DMS153 treated with DMSO at 0.1 percent for 48 hours (cell line): ENCODE measurements at regions not wholly inside any gene's neighbourhood (a gene's known extent, or its start where the extent isn't known, plus 50 kb on each side); places are given as distances from the start of the nearest gene placed in this dataset.

ENCODE experiments used
- DNase-seq: peaks from one replicate; lab custom pipeline; 2025; ENCODE audit not compliant: unreplicated experiment; lab: John Stamatoyannopoulos, UW

DNA sequence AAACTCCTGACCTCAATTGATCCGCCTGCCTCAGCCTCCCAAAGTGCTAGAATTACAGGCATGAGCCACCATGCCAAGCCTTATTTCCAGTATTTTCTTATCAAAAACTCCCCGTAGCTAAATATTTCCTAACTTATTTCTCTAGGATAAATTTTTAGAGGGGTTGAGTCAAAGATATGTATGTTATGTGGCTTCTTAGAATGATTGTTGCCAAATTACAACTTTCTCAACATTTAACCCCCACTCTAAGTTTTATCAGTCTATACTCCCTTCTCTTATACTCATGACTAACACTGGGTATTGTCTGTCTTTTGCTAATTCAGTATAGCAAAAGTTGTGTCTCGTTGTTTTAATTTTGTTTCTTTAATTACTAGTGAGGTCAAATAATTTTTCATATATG lies 187.7 kb upstream of the LNX1 start:
- no peak for DNase-seq

DNA sequence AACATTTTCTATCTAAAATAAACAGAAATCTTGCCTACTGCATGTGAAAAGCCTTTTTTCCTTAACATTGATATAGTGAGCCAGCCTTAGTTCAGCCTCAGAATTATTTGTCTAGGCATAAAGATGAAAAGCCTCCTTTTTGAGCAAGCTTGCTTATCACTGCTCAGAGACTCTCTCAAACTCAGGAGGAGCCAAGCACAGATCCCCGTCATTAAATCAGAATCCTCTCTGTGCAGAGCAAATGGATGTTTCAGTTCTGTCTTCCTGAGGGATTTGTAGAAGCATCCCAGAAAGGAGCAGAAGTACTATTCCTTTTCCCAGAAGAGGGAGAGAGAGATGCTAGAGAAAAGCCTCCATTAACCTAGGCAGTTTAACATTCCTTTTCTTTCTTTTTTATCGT lies 186.9 kb upstream of the LNX1 start:
- no peak for DNase-seq

DNA sequence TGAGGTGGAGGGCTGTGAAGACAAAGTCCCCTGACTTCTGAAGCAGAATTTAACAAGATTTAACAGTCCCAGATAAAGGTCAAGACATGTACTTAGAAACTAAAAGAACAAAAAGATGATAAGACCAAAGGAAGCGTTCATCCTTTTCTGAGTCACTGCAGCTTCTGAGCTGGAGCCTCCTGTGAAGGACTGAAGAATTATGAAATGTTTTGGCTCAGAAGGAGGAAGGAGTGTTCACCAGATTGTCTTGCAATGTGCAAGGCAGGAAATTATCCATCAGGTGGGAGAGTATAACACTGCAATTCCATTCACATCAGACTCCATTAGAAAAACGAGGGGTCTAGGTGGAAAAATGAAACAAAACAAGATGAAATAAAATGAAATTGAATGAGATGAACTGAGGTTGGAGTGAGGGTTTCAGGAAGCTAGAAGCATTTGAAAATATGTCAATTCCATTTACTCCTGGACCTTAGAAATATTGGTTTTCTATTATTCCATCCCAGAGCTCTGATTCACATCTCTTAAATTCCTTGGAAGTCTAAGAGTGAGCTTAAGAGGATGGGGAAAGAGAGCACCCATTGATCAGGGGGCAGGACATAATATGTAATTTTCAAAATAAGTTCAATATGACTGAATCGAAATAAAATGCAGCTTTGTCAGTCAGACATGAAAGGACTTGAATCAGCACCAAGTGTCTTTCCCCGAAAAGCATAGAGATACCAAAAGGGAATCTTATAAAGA lies 186.1 kb upstream of the LNX1 start:
- no peak for DNase-seq

DNA sequence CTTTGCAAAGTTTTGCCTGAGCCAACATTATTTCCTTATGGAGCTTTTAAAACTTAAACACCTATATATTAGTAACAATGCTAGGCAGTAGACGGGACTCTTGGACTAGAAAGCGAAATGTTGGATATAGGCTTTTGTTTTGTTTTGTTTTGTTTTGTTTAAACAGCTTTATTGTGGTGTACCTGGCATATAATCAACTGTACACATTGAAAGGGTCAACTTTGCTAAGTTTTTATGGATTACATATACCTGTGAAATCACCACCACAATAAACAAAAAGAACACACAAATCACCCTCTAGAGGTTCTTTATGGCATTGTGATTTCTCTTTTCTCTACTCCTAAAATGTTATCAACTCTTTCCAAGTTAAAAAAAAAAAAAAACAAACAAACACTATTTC lies 184.9 kb upstream of the LNX1 start:
- DNase-seq = no peak

DNA sequence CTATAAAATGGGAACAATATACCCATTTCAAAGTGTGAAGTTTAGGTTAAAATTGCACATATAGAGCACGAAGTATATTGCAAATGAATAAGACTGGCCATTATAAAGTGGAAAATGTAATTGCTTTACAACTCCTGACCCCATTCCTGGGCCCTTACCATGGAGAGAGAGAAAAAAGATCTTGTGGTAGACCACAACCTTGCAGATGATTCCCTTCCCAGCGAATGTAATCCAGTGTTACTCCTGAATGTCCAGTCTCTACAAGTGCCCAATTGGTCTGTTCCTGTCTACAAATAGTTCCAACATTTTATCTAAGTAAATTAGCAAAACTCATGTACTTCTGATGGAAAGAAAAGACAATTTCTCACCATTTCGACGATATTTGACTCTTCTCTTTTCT lies 184.1 kb upstream of the LNX1 start:
- DNase-seq = no peak

DNA sequence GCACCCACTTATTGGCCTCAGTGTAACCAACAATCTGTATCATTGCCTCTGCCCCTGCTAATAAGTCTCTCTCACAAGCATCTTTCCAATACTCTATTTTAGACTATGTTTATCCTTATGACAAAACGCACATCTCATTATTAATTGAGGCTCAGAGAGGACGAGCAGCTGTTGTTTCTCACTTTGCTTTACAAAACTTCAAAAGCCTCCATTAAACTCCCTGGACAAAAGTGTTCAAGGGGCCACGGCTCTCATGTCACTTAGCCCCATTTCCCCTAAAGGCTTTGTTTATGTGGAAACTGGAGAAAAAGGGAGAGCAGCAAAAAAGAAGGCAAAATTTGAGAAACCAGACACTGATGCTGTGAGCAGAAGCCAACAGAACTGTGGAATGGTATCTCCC lies 180.0 kb upstream of the LNX1 start:
- DNase-seq = no peak

DNA sequence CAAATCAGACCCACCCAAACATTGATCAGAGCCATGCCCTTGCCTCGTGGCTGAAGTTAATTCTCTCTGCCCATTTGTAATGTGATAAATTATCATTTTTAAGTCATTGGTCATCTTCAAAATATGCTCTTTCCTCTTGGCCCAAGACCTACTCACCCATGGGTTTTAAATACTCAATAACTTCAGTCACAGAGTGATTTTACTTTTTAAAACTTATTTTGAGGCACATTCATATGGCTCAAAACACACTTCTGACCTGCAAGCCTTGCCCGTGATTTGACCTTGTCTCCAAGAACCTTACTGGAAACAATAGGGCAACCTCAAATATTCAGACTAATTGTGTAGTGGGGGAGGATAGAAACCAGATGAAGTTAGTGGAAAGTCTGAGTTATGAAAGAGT lies 176.2 kb upstream of the LNX1 start:
- DNase-seq = no peak

DNA sequence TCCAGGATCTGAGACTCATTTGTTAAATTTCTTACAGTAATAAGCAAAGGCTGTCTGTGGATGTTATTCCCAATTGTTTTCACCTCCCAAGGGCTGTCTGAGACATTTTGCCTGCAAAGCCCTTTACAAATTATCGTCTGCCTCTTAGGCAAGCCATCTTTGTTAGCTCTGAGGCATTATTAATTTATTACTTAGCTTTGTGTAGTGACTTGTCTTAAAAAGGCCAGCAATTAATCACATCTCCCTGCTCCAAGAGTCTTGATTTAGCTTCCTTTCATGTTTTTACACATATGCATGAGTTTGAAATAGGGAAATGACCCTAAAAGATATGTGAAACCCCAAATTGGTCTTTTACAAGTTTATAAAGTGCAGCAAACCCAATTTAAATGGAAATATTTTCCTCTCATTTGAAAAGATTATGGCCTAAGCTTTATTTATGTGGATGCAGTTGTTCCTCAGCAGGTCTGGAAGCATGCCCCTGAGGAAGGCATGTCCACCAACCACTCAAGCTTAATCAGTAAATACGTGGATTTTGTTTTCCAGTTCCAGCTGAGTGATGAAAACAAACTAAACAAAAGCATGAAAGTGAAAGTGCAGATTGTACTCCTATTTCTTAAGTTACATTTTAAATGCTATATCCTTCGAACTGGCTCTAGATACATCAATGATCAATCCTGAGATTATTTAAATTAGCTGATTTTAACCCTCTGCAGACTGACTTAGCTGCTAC lies 173.6 kb upstream of the LNX1 start:
- no peak for DNase-seq

DNA sequence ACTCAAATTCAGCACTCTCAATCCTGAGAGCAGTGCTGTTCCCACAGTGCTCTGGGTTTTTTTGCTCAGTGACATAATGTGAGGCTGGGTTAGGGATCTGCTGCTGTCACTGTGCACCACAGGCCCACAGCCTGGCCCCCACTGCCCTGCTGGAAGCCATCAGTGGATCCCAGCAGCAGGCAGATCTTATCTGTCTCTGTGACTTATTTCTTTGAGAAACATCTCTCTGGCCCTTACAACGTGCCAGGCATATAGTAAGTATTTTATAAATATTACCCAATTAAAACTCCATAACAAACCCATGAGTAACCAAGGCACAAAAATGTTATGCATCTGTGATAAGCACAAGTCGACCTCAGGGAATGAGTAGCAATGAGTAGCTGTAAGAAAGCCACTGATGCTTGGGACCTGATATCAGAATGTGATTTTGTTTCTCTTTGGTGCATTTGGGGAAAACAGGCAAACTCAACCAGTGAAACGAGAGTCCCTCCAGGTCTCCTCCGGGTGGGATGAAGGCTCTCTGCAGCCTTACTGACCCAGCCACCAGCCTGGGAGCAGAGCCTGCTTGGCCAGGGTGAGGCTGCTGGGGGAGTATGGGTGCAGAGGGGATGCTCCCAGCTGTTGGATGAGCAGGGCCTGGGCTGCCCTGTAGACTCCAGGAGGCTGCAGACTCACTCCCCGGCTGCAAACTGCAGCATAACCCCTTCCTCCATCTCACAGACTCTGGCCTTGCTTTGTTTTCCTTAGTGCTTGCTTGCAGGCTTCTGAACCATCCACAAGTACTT lies 172.7 kb upstream of the LNX1 start:
- DNase-seq = no peak

DNA sequence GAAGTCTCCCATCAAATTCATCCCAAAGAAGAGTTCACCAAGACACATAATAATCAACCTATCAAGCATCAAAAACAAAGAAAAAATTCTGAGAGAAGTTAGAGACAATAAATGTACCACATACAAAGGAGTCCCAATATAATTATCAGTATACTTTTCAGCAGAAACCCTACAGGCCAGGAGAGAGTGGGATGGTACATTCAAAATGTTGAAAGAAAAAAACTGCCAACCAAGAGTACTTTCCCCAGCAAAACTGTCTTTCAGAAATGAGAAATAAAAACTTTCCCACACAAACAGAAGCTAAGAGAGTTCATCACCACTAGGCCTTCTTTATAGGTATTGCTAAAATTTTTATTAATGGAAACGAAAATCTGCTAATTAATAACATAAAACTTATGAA lies 164.4 kb upstream of the LNX1 start:
- DNase-seq = no peak

DNA sequence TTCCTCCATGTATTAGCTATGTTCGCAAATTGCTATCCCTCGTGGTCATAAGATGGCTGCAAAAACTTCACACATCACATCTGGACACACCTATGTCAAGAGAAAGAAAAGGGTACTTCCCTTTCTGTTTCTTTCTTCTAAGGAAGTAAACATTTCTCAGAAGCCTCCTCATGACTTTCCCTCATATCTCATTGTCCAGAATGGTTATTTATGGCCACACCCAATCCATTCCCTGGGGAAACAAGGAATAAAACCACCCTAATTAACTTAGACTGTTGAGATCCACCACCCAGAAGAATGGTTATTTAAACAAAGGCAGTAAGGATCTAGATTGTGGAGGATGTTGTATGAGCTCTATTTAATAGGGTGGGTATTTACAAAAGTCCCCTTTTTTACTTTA lies 160.8 kb upstream of the LNX1 start:
- no peak for DNase-seq

DNA sequence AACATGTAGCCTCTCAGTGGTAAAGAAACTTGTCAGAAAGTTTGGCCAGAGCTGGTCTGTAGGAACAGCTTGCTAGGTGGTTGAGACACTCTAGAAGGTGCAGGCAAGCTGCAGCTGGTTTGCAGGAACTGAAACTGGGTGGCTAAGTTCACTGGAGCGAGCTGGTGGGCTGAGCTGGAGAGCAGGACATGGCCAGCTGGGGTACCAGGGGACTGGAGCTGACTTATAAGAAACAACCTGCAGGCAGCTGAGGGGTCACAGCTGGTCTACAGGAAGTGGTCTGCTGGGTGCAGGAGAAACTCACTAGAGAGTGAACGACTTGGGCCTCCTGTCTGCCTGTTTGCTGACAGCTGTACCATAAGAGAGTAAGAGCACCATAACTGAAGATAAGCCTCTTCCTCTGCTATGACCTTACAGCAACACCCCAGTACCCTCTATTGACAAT lies 157.1 kb upstream of the LNX1 start:
- no peak for DNase-seq

DNA sequence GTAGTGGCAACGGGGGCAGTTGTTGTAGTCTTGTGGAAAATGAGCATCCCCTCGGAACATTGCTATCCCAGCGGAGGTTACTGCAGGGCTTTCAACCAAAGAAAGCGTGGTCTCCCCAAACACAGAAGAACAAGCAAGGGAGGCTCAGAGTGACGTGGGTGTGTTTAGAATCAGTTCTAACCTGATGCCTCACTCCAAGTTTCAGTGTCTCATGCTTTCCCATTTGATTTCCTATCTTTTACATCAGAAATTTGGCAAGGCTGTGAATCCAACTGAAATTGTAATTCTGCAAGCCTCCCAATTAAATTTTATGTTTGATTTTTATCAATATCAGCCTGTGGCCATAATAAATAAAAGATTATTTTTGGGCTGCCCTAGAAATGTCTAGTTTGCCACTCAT lies 156.1 kb upstream of the LNX1 start:
- DNase-seq = no peak

DNA sequence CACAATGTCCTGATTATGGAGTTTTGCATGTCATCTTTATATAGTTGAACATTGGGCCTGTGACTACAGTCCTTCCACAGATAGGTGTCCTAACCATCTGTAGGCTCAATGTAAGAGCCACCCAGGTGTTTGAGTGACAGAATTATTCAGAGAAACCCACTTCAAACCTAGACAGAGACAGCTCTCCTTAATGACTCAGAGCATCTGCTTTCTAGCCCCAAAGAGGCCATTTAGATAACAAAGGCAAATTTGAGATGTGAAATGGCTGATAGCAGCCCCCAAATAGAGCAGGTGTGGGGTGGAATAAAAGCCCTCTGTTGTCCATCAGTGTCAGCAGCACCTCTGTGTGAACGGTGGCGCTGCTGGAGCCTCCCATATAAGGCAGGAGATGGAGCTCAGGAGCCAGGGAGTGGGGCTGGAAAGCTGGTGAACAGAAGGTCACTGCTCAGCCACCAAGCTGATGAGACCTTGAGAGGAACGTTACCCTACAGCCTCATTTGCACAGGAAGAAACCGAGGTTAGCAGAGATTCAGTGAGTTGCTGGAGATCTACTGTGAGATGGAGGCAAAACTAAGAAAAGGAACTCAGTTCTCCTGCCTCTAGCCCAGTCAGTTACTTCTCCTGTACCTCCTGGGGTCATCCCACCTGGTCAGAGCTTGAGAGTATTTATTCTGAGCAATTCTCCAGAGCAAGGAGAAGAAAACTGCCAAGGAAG lies 153.3 kb upstream of the LNX1 start:
- no peak for DNase-seq

DNA sequence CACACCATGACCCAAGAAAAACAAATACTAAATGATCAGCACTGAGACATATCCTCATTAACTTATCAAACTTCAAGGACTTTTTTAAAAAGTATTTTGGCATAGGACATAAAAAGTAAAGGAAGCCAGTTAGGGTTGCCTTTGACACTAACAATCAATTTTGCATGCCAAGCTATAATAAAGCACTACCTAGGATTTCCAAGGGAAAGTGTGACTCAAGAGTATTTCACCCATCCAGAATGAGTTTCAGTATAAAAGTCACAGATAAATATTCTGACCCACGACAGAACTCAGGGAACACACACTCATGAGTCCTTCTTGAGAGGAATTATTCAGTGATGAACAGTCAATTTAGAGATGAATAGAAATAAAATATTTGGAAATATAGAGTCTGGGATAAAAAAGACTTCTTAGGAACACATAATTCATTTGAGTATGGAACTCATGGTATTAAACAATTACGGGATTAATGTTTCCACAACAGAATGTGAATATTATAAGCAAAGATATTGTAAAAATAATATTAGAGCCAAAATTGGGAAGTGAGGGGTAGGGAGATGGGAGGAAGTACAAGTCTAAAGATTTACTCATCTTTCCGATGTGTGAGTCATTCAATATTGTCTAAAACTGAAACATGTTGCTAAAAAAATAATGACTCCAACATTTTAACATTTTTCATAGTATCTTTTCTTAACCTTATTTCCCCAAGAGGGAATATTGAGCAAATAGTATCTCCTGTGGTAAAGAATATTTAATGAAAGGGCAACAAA lies 143.5 kb upstream of the LNX1 start:
- no peak for DNase-seq

DNA sequence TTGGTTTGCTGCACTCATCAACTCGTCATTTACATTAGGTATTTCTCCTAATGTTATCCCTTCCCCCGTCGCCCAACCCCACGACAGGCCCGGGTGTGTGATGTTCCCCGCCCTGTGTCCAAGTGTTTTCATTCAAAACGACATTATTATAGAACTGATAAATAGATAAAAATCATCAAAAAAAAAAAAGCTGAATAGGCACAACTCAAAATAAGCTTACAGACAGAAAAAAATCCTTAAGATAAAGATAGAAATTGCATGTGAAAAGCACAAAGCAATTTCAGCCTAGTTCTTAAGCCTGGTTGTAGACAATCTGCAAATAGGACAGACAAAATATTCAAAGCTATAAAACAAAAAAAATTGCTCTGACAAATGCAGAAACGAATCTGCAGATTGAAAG lies 142.9 kb upstream of the LNX1 start:
- no peak for DNase-seq

DNA sequence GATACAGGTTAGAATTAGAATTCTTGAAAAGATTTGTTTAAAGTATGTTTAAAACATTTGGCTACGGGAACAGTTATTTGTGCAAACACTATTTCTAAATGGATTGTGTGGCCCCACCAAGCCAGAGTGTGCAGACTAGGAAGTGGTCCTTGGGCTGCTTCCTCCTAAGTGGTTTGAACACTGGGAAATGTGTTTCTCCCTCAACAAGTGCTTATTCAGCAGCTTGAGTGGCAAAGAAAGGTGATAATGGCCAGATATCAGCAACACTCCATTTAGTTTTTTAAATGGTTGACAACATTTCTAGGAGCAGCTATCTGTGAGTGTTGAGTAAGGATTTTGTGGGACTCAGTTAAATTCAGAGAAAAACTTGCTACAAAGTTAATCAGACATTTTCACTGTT lies 141.4 kb upstream of the LNX1 start:
- DNase-seq = no peak

DNA sequence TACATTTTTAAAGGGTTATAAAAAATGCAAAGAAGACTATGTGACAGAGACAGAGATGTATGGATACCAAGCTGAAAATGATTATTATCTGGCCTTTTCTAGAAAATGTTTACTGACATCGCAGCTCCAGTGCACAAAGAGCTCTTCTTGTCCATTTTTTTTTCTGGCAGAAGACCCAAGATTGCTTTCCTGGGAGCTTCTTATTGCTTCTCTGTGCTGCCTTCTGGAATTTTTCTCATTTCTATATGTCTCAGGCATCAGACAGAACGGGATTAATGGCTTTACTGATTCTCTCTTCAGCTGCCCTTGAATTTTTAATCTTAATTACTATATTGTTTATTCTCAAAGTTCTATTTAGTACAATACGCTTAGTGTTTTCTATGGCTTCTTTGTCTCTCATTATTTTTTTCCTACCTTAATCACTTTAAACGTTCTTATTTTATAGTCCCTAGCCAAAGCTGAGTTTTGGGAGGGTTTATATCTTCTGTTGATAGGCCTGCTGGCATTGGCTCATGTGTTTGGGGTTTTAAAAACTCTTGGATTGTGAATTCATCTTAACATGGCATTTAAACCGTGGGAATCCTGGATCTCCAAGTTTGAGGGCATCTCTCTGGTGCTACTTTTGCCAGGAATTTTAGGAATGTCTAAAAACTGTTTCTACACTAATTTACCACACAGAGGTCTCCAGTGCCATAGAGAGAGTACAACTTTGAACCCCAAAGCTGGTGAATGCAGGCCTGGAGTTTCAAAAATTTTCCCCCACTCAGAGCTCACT lies 138.9 kb upstream of the LNX1 start:
- no peak for DNase-seq

DNA sequence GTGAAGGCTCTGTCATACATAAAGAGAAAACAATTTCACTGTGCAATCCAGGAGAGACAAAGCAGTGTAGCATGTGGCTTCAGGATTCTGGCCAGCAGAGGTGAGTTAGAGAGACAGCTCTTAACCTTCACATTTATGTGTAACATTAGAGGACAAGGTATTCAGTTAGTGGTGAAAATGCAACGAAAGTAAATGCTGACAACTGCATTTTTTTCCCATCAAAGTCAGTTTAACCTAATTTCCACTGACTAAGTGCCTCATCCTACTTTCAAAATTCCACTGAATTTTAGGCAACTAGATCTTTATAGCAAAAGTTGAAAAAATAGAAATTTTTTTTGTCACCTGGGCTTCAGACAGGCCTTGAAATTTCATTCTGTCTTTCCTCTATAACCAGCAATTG lies 130.8 kb upstream of the LNX1 start:
- DNase-seq = no peak

DNA sequence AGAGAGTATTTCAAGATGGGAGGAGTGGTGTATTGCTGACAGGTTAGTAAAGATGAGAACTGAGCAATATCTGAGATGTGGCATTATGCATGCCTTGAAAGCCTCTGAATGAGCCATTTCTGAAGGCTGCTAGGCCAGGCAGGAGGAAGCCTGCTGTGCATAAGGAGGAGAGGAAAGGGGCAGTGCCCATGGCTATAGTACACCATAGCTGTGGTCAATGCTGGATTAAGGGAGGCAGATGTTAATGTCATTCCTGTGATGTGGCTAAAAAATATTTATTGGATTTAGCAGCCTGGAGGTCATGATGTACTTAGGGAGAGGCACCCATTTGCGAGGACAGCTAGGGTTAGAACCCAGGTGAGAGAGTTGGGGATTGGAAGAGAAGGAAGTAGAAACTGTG lies 130.0 kb upstream of the LNX1 start:
- no peak for DNase-seq
